ENCODE measurements at regions not wholly inside any gene's neighbourhood (a gene's known extent, or its start where the extent isn't known, plus 50 kb on each side); places are given as distances from the start of the nearest gene placed in this dataset.

GRCh38 chr2:37526323-37526722 is 145.1 kb downstream of the CDC42EP3 start:
- POLR2A ChIA-PET: no interaction called here
- CTCF ChIA-PET: no interaction called here
- Mint-ChIP-seq H3K36me3 (no peaks in the 10 kb centered on the region), H3K9me3 (no peaks in the 10 kb centered on the region), H3K4me3 (no peak overlapping the region), H3K27me3 (peaks cover 3% of the 10 kb centered on the region), H3K4me1 (ENCODE audit: low read depth) (no peaks in the 10 kb centered on the region), H3K27ac (no peak overlapping the region)
- intact Hi-C loops (cut with micrococcal nuclease): no loop called here
- no peak for DNase-seq

GRCh38 chr2:37526856-37527255 is 144.6 kb downstream of the CDC42EP3 start:
- no peak overlapping the region for H3K27ac Mint-ChIP-seq
- CTCF ChIA-PET: no interaction called here
- no peaks in the 10 kb centered on the region for H3K36me3 Mint-ChIP-seq
- no peaks in the 10 kb centered on the region for H3K9me3 Mint-ChIP-seq
- no peak for DNase-seq
- peaks cover 3% of the 10 kb centered on the region for H3K27me3 Mint-ChIP-seq
- no peak overlapping the region for H3K4me3 Mint-ChIP-seq
- intact Hi-C loops (cut with micrococcal nuclease): no loop called here
- no peaks in the 10 kb centered on the region for H3K4me1 Mint-ChIP-seq (ENCODE audit: low read depth)
- POLR2A ChIA-PET: interaction anchor here (0.5 kb wide), 1 partner anchor 1383 kb away, joined by 4 read pairs; no protein-coding TSS in a partner anchor

- POLR2A ChIA-PET: no interaction called here
- H3K4me1 Mint-ChIP-seq (ENCODE audit: low read depth): no peaks in the 10 kb centered on the region
- H3K27ac Mint-ChIP-seq: no peak overlapping the region
- peaks cover 3% of the 10 kb centered on the region for H3K27me3 Mint-ChIP-seq
- CTCF ChIA-PET: no interaction called here
- no peak for DNase-seq
- H3K36me3 Mint-ChIP-seq: no peaks in the 10 kb centered on the region
- H3K9me3 Mint-ChIP-seq: no peaks in the 10 kb centered on the region
- intact Hi-C loops (cut with micrococcal nuclease): no loop called here
- H3K4me3 Mint-ChIP-seq: no peak overlapping the region
These were observed 144.1 kb downstream of the CDC42EP3 start for GRCh38 chr2:37527361-37527760.

GRCh38 chr2:37529830-37530415 is 141.5 kb downstream of the CDC42EP3 start:
- POLR2A ChIA-PET: no interaction called here
- Mint-ChIP-seq H3K36me3 (no peaks in the 10 kb centered on the region), H3K27me3 (peaks cover 4% of the 10 kb centered on the region), H3K27ac (no peak overlapping the region), H3K4me3 (no peak overlapping the region), H3K9me3 (no peaks in the 10 kb centered on the region), H3K4me1 (ENCODE audit: low read depth) (no peaks in the 10 kb centered on the region)
- DNase-seq: no peak
- CTCF ChIA-PET: no interaction called here
- intact Hi-C loops (cut with micrococcal nuclease): no loop called here

GRCh38 chr2:37532503-37532902 is 138.9 kb downstream of the CDC42EP3 start:
- POLR2A ChIA-PET: no interaction called here
- intact Hi-C loops (cut with micrococcal nuclease): no loop called here
- no peaks in the 10 kb centered on the region for H3K9me3 Mint-ChIP-seq
- H3K27me3 Mint-ChIP-seq: peaks cover 1% of the 10 kb centered on the region
- DNase-seq: no peak
- no peaks in the 10 kb centered on the region for H3K36me3 Mint-ChIP-seq
- CTCF ChIA-PET: no interaction called here
- H3K4me3 Mint-ChIP-seq: no peak overlapping the region
- H3K4me1 Mint-ChIP-seq (ENCODE audit: low read depth): no peaks in the 10 kb centered on the region
- no peak overlapping the region for H3K27ac Mint-ChIP-seq

- intact Hi-C loops (cut with micrococcal nuclease): loop anchor here (5.0 kb wide), 2 partner anchors 295 to 370 kb away; no protein-coding TSS in a partner anchor
- Mint-ChIP-seq H3K4me1 (ENCODE audit: low read depth) (no peaks in the 10 kb centered on the region), H3K27ac (no peak overlapping the region), H3K9me3 (no peaks in the 10 kb centered on the region), H3K4me3 (no peak overlapping the region), H3K27me3 (peaks cover 1% of the 10 kb centered on the region), H3K36me3 (no peaks in the 10 kb centered on the region)
- no peak for DNase-seq
- ChIA-PET CTCF (interaction anchor here (0.6 to 2.7 kb wide), 5 partner anchors 32 to 340 kb away, joined by 5 to 11 read pairs (median 6); no protein-coding TSS in a partner anchor), POLR2A (interaction anchor here (0.6 kb wide), 1 partner anchor 28 kb away, joined by 3 read pairs; no protein-coding TSS in a partner anchor)
These were observed 134.1 kb downstream of the CDC42EP3 start for GRCh38 chr2:37537316-37537715.

- intact Hi-C loops (cut with micrococcal nuclease): no loop called here
- Mint-ChIP-seq H3K27me3 (no peaks in the 10 kb centered on the region), H3K4me1 (ENCODE audit: low read depth) (no peaks in the 10 kb centered on the region), H3K9me3 (no peaks in the 10 kb centered on the region), H3K4me3 (no peak overlapping the region), H3K27ac (no peak overlapping the region), H3K36me3 (no peaks in the 10 kb centered on the region)
- no peak for DNase-seq
- CTCF ChIA-PET: no interaction called here
- POLR2A ChIA-PET: no interaction called here
These were observed 129.9 kb downstream of the CDC42EP3 start for GRCh38 chr2:37541516-37541915.

GRCh38 chr2:37543999-37544557 is 127.4 kb downstream of the CDC42EP3 start:
- Mint-ChIP-seq H3K9me3 (no peaks in the 10 kb centered on the region), H3K27ac (no peak overlapping the region), H3K4me1 (ENCODE audit: low read depth) (no peaks in the 10 kb centered on the region), H3K27me3 (no peaks in the 10 kb centered on the region), H3K36me3 (no peaks in the 10 kb centered on the region), H3K4me3 (no peak overlapping the region)
- ChIA-PET CTCF (interaction anchor here (0.9 to 1.6 kb wide), 2 partner anchors 104 to 289 kb away, joined by 3 to 4 read pairs; no protein-coding TSS in a partner anchor), POLR2A (no interaction called here)
- intact Hi-C loops (cut with micrococcal nuclease): no loop called here
- no peak for DNase-seq

- Mint-ChIP-seq H3K9me3 (no peaks in the 10 kb centered on the region), H3K36me3 (no peaks in the 10 kb centered on the region), H3K27ac (no peak overlapping the region), H3K4me1 (ENCODE audit: low read depth) (no peaks in the 10 kb centered on the region), H3K27me3 (no peaks in the 10 kb centered on the region), H3K4me3 (no peak overlapping the region)
- intact Hi-C loops (cut with micrococcal nuclease): no loop called here
- DNase-seq: no peak
- CTCF ChIA-PET: interaction anchor here (1.6 to 2.8 kb wide), 2 partner anchors 103 to 288 kb away, joined by 4 to 13 read pairs; no protein-coding TSS in a partner anchor
- POLR2A ChIA-PET: no interaction called here
These were observed 126.8 kb downstream of the CDC42EP3 start for GRCh38 chr2:37544591-37545031.

GRCh38 chr2:37549598-37549997 is 121.8 kb downstream of the CDC42EP3 start:
- DNase-seq: no peak
- ChIA-PET CTCF (interaction anchor here (0.7 to 1.1 kb wide), 4 partner anchors 283 to 671 kb away, joined by 3 read pairs; no protein-coding TSS in a partner anchor), POLR2A (no interaction called here)
- Mint-ChIP-seq H3K4me1 (ENCODE audit: low read depth) (peaks cover 16% of the 10 kb centered on the region), H3K27me3 (no peaks in the 10 kb centered on the region), H3K36me3 (no peaks in the 10 kb centered on the region), H3K4me3 (no peak overlapping the region), H3K9me3 (no peaks in the 10 kb centered on the region), H3K27ac (no peak overlapping the region)
- intact Hi-C loops (cut with micrococcal nuclease): no loop called here

GRCh38 chr2:37550190-37550589 is 121.3 kb downstream of the CDC42EP3 start:
- DNase-seq: no peak
- Mint-ChIP-seq H3K36me3 (no peaks in the 10 kb centered on the region), H3K27ac (no peak overlapping the region), H3K4me1 (ENCODE audit: low read depth) (peaks cover 16% of the 10 kb centered on the region), H3K9me3 (no peaks in the 10 kb centered on the region), H3K4me3 (no peak overlapping the region), H3K27me3 (no peaks in the 10 kb centered on the region)
- intact Hi-C loops (cut with micrococcal nuclease): no loop called here
- ChIA-PET CTCF (interaction anchor here (0.9 to 1.1 kb wide), 2 partner anchors 283 to 327 kb away, joined by 3 read pairs; no protein-coding TSS in a partner anchor), POLR2A (no interaction called here)

GRCh38 chr2:37551783-37552182 is 119.7 kb downstream of the CDC42EP3 start:
- intact Hi-C loops (cut with micrococcal nuclease): loop anchor here (2.0 kb wide), 2 partner anchors 35 to 325 kb away; no protein-coding TSS in a partner anchor

More at GRCh38 chr2:37551783-37552182, 119.7 kb downstream of the CDC42EP3 start:
- no peak for DNase-seq
- ChIA-PET POLR2A (interaction anchor here (1.1 kb wide), 2 partner anchors 13 to 118 kb away, joined by 3 read pairs; no protein-coding TSS in a partner anchor), CTCF (interaction anchor here (0.9 kb wide), 1 partner anchor 10 kb away, joined by 3 read pairs; no protein-coding TSS in a partner anchor)
- H3K4me3 Mint-ChIP-seq: no peak overlapping the region
- no peak overlapping the region for H3K27ac Mint-ChIP-seq
- H3K27me3 Mint-ChIP-seq: no peaks in the 10 kb centered on the region
- H3K9me3 Mint-ChIP-seq: no peaks in the 10 kb centered on the region
- peaks cover 16% of the 10 kb centered on the region for H3K4me1 Mint-ChIP-seq (ENCODE audit: low read depth)
- no peaks in the 10 kb centered on the region for H3K36me3 Mint-ChIP-seq

Data from activated CD4-positive, alpha-beta memory T cell treated with anti-CD3 and anti-CD28 coated beads for 36 hours (primary cell).